CD4-positive, alpha-beta T cell (primary cell): ENCODE measurements at regions not wholly inside any gene's neighbourhood (a gene's known extent, or its start where the extent isn't known, plus 50 kb on each side); places are given as distances from the start of the nearest gene placed in this dataset.

Experiments
- ATAC-seq: fragments of 200-7000 bp; cut with Tn5 transposase; one replicate; pipeline ENCODE4 v1.10.0; 2022; ENCODE audit warnings: mild to moderate bottlenecking; ENCODE audit not compliant: poor library complexity
- CTCF ChIA-PET: fragments of 350-600 bp; sonication (Branson Sonifier 250); formaldehyde crosslinking; loops from one replicate; lab custom pipeline; 2021; ENCODE audit warnings: antibody characterized with exemption, inconsistent platforms; lab: Charles Lee
- POLR2A ChIA-PET: fragments of 350-600 bp; sonication (Branson Sonifier 250); formaldehyde crosslinking; loops from one replicate; lab custom pipeline; 2021; ENCODE audit warnings: antibody characterized with exemption, inconsistent platforms; lab: Charles Lee
- DNase-seq, 14 experiments: peaks; one replicate each; pipeline ENCODE4 v3.0.0-alpha.2; 2013 to 2020; ENCODE audit warnings: mixed read lengths in 2 of 14
- H3K27ac ChIP-seq, 2 donors: one replicate each; pipeline versions ENCODE4 v1.5.1 to v1.7.0; 2013; ENCODE audit warnings: low read length in 2 of 2, low read depth in 1 of 2, mild to moderate bottlenecking in 1 of 2
- H3K27me3 ChIP-seq, 2 experiments: 1 replicate in 1 of 2; 2 replicates in 1 of 2; pipeline versions ENCODE4 v1.6.1 to v1.7.0; 2013; ENCODE audit warnings: low read length in 2 of 2, control low read depth in 1 of 2, mild to moderate bottlenecking in 1 of 2, moderate library complexity in 1 of 2; ENCODE audit not compliant: insufficient read depth in 2 of 2, control insufficient read depth in 1 of 2
- H3K36me3 ChIP-seq: one replicate; pipeline ENCODE4 v1.6.1; 2013; ENCODE audit warnings: low read length, control low read depth; ENCODE audit not compliant: insufficient read depth
- H3K4me1 ChIP-seq: one replicate; pipeline ENCODE4 v1.6.1; 2013; ENCODE audit warnings: low read length, control low read depth; ENCODE audit not compliant: insufficient read depth
- H3K4me3 ChIP-seq: one replicate; pipeline ENCODE4 v1.5.1; 2013; ENCODE audit warnings: mild to moderate bottlenecking, low read length, moderate library complexity
- H3K9me3 ChIP-seq, 2 experiments: 1 replicate in 1 of 2; 2 replicates in 1 of 2; pipeline versions ENCODE4 v1.6.1 to v1.7.0; 2013; ENCODE audit warnings: low read length in 2 of 2, mild to moderate bottlenecking in 2 of 2, control low read depth in 1 of 2, moderate library complexity in 1 of 2; ENCODE audit not compliant: control insufficient read depth in 1 of 2, insufficient read depth in 1 of 2
- H3K27ac Mint-ChIP-seq: one replicate; pipeline ENCODE4 v1.8.0; 2020; ENCODE audit warnings: mixed read lengths
- H3K27me3 Mint-ChIP-seq: one replicate; pipeline ENCODE4 v1.8.0; 2021; ENCODE audit warnings: mixed read lengths
- H3K36me3 Mint-ChIP-seq: one replicate; pipeline ENCODE4 v1.8.0; 2021; ENCODE audit warnings: low read depth, mixed read lengths
- H3K4me1 Mint-ChIP-seq: one replicate; pipeline ENCODE4 v1.8.0; 2021; ENCODE audit warnings: low read depth, mixed read lengths
- H3K4me3 Mint-ChIP-seq: one replicate; pipeline ENCODE4 v1.8.0; 2020; ENCODE audit warnings: mild to moderate bottlenecking, mixed read lengths
- H3K9me3 Mint-ChIP-seq: one replicate; pipeline ENCODE4 v1.8.0; 2020; ENCODE audit warnings: mixed read lengths
- intact Hi-C, 2 experiments: fragments of 100-400 bp; cut with DNase I in 1 of 2; cut with micrococcal nuclease in 1 of 2; formaldehyde crosslinking; loops; one replicate each; pipeline versions ENCODE4 v1.15.1 to v1.9.0; 2023 to 2025; cut with DNase I, micrococcal nuclease
- TF ChIP-seq, protein P1 (sequence below): fragments of 200-600 bp; IDR thresholded peaks from one replicate; pipeline ENCODE4 v1.8.0; 2022; ENCODE audit warnings: antibody characterized with exemption, mild to moderate bottlenecking

GRCh38 chr3:39671600-39671999, 137.8 kb upstream of the MYRIP start:
- no peaks in the 10 kb centered on the region for H3K36me3 Mint-ChIP-seq
- Histone ChIP-seq H3K27me3 (no peaks in the 10 kb centered on the region), H3K9me3 (no peaks in the 10 kb centered on the region), H3K4me3 (no peak overlapping the region), H3K36me3 (no peaks in the 10 kb centered on the region), H3K27ac (no peak overlapping the region), H3K4me1 (no peaks in the 10 kb centered on the region)
- CTCF ChIA-PET, result no interaction called here
- TF ChIP-seq, protein P1, sequence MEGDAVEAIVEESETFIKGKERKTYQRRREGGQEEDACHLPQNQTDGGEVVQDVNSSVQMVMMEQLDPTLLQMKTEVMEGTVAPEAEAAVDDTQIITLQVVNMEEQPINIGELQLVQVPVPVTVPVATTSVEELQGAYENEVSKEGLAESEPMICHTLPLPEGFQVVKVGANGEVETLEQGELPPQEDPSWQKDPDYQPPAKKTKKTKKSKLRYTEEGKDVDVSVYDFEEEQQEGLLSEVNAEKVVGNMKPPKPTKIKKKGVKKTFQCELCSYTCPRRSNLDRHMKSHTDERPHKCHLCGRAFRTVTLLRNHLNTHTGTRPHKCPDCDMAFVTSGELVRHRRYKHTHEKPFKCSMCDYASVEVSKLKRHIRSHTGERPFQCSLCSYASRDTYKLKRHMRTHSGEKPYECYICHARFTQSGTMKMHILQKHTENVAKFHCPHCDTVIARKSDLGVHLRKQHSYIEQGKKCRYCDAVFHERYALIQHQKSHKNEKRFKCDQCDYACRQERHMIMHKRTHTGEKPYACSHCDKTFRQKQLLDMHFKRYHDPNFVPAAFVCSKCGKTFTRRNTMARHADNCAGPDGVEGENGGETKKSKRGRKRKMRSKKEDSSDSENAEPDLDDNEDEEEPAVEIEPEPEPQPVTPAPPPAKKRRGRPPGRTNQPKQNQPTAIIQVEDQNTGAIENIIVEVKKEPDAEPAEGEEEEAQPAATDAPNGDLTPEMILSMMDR, result no peak
- ATAC-seq, result no peak
- intact Hi-C loops, result no loop called here
- no peak for DNase-seq
- POLR2A ChIA-PET, result no interaction called here
- H3K9me3 Mint-ChIP-seq, result peaks cover 3% of the 10 kb centered on the region
- H3K27ac Mint-ChIP-seq, result no peak overlapping the region
- H3K4me3 Mint-ChIP-seq, result no peak overlapping the region
- H3K27me3 Mint-ChIP-seq, result peaks cover 10% of the 10 kb centered on the region
- no peaks in the 10 kb centered on the region for H3K4me1 Mint-ChIP-seq

- Histone ChIP-seq H3K4me3 (no peak overlapping the region), H3K27ac (no peak overlapping the region), H3K36me3 (no peaks in the 10 kb centered on the region), H3K9me3 (no peaks in the 10 kb centered on the region), H3K27me3 (peaks cover 0 to 4% of the 10 kb centered on the region in 2 experiments), H3K4me1 (no peaks in the 10 kb centered on the region)
- ChIA-PET CTCF (no interaction called here), POLR2A (no interaction called here)
- TF ChIP-seq, protein P1, result no peak
- Mint-ChIP-seq H3K4me1 (no peaks in the 10 kb centered on the region), H3K9me3 (no peaks in the 10 kb centered on the region), H3K36me3 (no peaks in the 10 kb centered on the region), H3K27ac (no peak overlapping the region), H3K4me3 (no peak overlapping the region), H3K27me3 (peaks cover 19% of the 10 kb centered on the region)
- intact Hi-C loops, result loop anchor here in 1 of 2 experiments (5.0 kb wide), 1 partner anchor 612 kb away; no protein-coding TSS in a partner anchor
- no peak for ATAC-seq
- no peak for DNase-seq
These were observed 104.0 kb upstream of the MYRIP start for GRCh38 chr3:39705351-39705900.

- Histone ChIP-seq H3K27ac (no peak overlapping the region), H3K36me3 (no peaks in the 10 kb centered on the region), H3K27me3 (peaks cover 0 to 4% of the 10 kb centered on the region in 2 experiments), H3K4me1 (no peaks in the 10 kb centered on the region), H3K9me3 (no peaks in the 10 kb centered on the region), H3K4me3 (no peak overlapping the region)
- peaks cover 19% of the 10 kb centered on the region for H3K27me3 Mint-ChIP-seq
- intact Hi-C loops, result loop anchor here in 1 of 2 experiments (5.0 kb wide), 1 partner anchor 610 kb away; no protein-coding TSS in a partner anchor
- H3K36me3 Mint-ChIP-seq, result no peaks in the 10 kb centered on the region
- no peaks in the 10 kb centered on the region for H3K9me3 Mint-ChIP-seq
- no peaks in the 10 kb centered on the region for H3K4me1 Mint-ChIP-seq
- ATAC-seq, result no peak
- POLR2A ChIA-PET, result no interaction called here
- TF ChIP-seq, protein P1, result peak; percentile 57
- no peak overlapping the region for H3K4me3 Mint-ChIP-seq
- peak in 3 of 14 experiments; percentile 11 to 20 (median 18) for DNase-seq
- CTCF ChIA-PET, result no interaction called here
- H3K27ac Mint-ChIP-seq, result no peak overlapping the region
These were observed 102.0 kb upstream of the MYRIP start for GRCh38 chr3:39707314-39707909.
